Activated T-helper 17 cell treated with anti-CD3 and anti-CD28 coated beads, Interleukin-2, amount 50 U/mL, for 72 hours (primary cell): ENCODE measurements at regions not wholly inside any gene's neighbourhood (a gene's known extent, or its start where the extent isn't known, plus 50 kb on each side); places are given as distances from the start of the nearest gene placed in this dataset.
A peak's percentile ranks its signal among the peaks of the same experiment; 100 is the strongest.
"Not testable (repeated sequence)": the region's sequence is repeated elsewhere in the genome, so short reads cannot be mapped to it uniquely, and the experiment has no call there.

Experiments used
- ATAC-seq: fragments of 150-1000 bp; cut with Tn5 transposase; replicated peaks from 2 replicates; pipeline ENCODE4 v1.10.0; 2021; ENCODE audit warnings: mild to moderate bottlenecking, moderate library complexity
- H3K27ac Mint-ChIP-seq: one replicate; pipeline ENCODE4 v1.8.0; 2022; ENCODE audit warnings: mixed read lengths
- H3K27me3 Mint-ChIP-seq: one replicate; pipeline ENCODE4 v1.8.0; 2022; ENCODE audit warnings: mixed read lengths
- H3K36me3 Mint-ChIP-seq: one replicate; pipeline ENCODE4 v1.8.0; 2022; ENCODE audit warnings: low read depth, mild to moderate bottlenecking, mixed read lengths
- H3K4me1 Mint-ChIP-seq: one replicate; pipeline ENCODE4 v1.8.0; 2022; ENCODE audit warnings: mixed read lengths
- H3K4me3 Mint-ChIP-seq: one replicate; pipeline ENCODE4 v1.8.0; 2022; ENCODE audit warnings: mild to moderate bottlenecking, mixed read lengths
- H3K9me3 Mint-ChIP-seq: one replicate; pipeline ENCODE4 v1.8.0; 2022; ENCODE audit warnings: mixed read lengths

DNA sequence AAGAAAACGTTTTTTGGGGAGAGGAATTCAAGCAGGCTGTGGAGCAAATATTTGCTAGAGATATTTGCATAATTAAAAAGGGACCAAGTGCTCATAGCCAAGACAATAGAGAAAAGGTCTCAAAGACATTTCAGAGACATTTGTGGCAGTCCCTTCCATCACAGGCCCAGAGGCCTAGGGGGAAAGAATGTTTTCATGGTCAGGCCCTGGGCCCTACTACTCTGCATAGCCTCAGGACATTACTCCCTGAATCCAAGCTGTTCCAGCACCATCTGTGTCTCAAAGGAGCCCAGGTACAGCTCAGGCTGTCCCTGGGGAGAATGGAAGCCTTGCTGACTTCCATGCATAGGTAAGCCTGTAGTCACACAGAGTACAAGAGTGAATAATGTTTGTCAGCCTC, 113.0 kb upstream of the KIF2A start:
- no peaks in the 10 kb centered on the region for H3K36me3 Mint-ChIP-seq
- H3K4me3 Mint-ChIP-seq: no peak overlapping the region
- no peaks in the 10 kb centered on the region for H3K4me1 Mint-ChIP-seq
- H3K27me3 Mint-ChIP-seq: peaks cover 7% of the 10 kb centered on the region
- ATAC-seq: no peak
- H3K9me3 Mint-ChIP-seq: peaks cover 11% of the 10 kb centered on the region
- H3K27ac Mint-ChIP-seq: no peak overlapping the region

DNA sequence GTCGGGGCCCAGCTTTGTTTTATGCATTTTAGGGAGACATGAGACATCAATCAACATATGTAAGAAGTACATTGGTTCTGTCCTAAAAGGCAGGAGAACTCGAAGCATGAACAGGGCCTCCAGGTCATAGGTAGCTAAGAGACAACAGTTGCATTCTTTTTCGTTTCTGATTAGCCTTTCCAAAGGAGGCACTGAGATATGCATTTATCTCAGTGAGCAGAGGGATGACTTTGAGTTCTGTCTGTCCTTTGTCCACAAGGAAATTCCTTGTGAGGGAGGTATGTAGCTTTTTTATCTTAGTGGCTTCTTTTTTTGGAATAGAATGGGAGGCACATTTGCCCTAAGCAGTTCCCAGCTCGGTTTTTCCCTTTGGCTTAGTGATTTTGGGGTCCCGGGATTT, 109.5 kb upstream of the KIF2A start:
- H3K27ac Mint-ChIP-seq, ATAC-seq, H3K4me3 Mint-ChIP-seq, H3K36me3 Mint-ChIP-seq, H3K4me1 Mint-ChIP-seq: not testable (repeated sequence)
- peaks cover 11% of the 10 kb centered on the region for H3K27me3 Mint-ChIP-seq
- peaks cover 11% of the 10 kb centered on the region for H3K9me3 Mint-ChIP-seq

DNA sequence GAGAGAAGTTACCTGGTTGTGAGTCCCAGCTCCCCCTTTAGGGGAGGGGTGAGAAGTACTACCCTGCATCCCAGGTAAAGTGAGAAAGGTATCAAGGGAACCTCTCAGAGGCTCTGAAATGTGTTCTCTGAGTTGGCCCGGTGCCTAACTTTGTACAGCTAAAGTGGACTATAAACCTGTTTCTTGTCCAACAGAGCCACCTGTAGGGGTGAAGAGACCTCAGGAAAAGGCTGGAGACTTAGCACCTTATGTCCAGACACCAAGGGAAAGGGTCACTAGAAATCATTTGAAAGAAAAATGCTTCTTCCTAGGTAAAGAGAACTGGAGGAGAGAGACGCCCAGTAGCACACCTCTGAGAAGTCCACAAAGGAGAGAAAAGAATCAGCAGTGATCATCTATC, 108.3 kb upstream of the KIF2A start:
- no peak overlapping the region for H3K27ac Mint-ChIP-seq
- peaks cover 5% of the 10 kb centered on the region for H3K9me3 Mint-ChIP-seq
- H3K36me3 Mint-ChIP-seq: no peaks in the 10 kb centered on the region
- no peak for ATAC-seq
- peaks cover 11% of the 10 kb centered on the region for H3K27me3 Mint-ChIP-seq
- no peaks in the 10 kb centered on the region for H3K4me1 Mint-ChIP-seq
- no peak overlapping the region for H3K4me3 Mint-ChIP-seq

DNA sequence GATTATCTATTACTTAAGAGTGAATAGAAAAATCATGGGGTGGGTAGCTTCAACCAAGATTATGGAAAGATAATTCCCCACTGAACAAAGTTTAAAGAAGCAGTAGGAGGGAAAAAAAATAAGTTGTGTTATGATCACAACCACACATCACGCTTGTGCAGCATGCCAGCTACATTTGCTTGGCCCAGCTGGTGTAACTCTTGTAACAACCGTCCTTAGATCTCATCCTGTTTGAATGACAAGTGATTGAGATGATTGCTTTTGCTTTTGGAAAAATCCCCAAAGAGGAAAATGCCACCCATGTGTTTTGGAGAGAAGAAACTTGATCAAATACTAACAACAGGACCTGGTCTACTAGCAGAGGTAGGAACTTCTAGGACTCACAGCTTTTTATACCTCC, 107.6 kb upstream of the KIF2A start:
- peaks cover 11% of the 10 kb centered on the region for H3K27me3 Mint-ChIP-seq
- no peaks in the 10 kb centered on the region for H3K36me3 Mint-ChIP-seq
- H3K4me1 Mint-ChIP-seq: no peaks in the 10 kb centered on the region
- H3K9me3 Mint-ChIP-seq: peaks cover 4% of the 10 kb centered on the region
- no peak overlapping the region for H3K4me3 Mint-ChIP-seq
- ATAC-seq: no peak
- no peak overlapping the region for H3K27ac Mint-ChIP-seq

DNA sequence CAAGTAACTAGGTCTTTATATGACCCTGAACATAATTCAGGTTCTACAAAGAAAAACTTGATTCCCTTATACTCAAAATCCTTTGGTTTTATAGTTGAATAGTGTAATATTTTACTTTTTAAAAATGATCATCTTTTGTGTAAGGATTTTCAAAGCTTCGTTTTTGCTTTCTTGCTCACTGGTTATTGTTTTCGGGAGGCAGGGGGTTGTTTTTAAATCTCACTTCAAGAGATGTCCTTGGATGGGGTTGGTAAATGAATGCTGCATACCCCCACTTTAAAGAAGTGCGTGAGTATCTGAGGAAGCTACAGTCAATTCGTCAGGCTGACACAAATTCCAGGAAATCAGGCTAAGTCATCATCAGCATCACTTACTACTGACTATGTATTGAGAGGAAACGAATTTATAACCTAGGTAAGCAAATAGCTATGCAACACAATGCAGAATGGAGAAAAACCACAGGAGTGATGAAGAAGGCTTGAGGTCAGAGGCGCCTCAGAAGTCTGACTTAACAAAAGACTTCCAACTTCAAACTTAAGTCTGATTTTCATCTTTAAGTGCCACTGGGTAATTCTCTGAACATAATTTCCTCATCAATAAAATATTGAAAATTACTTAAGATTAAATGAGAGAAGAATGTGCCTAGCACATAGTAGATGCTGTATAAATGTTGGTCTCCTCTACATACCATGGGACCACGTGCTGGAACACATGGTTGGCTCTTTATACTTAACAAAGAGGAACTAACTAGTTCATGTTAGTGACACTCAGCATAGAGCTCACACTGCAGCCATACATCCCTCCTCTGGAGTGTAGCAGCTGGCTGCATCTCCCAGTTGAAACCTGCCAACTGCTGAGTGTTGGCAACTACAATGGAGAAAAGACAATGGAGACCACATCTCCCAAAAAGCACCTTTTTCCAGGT, 106.0 kb upstream of the KIF2A start:
- peak overlapping the region; percentile 4 for H3K4me3 Mint-ChIP-seq
- no peaks in the 10 kb centered on the region for H3K36me3 Mint-ChIP-seq
- no peaks in the 10 kb centered on the region for H3K9me3 Mint-ChIP-seq
- H3K4me1 Mint-ChIP-seq: no peaks in the 10 kb centered on the region
- H3K27me3 Mint-ChIP-seq: peaks cover 15% of the 10 kb centered on the region
- ATAC-seq: peak; percentile 93
- peak overlapping the region; percentile 16 for H3K27ac Mint-ChIP-seq

DNA sequence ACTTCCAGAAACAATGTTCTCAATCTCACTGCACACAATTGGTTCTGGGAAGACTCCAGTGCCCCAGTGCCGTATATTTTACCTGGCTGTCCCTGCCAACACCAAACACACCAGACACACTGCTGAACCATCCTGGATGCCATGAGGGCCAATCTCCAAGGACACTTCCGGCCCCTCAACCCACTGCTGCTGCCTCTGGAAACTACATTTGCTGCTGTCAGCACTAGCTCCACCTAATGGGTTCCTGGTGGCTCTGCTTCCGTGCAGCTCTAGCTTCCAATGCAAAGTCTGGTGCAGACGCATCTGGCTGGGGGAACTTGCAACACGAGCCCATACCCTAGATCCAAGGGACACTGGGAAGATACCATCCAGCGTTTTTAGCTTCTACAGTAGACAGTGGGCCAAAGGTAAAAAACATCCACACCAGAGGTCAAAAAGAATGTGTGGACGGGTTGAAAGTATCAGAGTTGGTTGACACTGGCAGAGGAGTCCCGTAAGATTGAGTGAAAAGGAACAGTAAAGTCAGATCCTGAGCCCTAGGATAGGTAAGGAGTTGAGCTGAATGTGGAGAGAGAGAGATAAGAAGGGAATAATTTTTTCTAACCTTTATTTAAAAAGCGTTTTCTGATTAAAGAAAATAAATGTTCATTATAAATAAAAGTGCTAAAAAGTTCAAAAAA, 99.7 kb upstream of the KIF2A start:
- Mint-ChIP-seq H3K4me3 (no peak overlapping the region), H3K36me3 (no peaks in the 10 kb centered on the region), H3K27ac (no peak overlapping the region), H3K9me3 (no peaks in the 10 kb centered on the region), H3K27me3 (peaks cover 35% of the 10 kb centered on the region), H3K4me1 (no peaks in the 10 kb centered on the region)
- no peak for ATAC-seq

DNA sequence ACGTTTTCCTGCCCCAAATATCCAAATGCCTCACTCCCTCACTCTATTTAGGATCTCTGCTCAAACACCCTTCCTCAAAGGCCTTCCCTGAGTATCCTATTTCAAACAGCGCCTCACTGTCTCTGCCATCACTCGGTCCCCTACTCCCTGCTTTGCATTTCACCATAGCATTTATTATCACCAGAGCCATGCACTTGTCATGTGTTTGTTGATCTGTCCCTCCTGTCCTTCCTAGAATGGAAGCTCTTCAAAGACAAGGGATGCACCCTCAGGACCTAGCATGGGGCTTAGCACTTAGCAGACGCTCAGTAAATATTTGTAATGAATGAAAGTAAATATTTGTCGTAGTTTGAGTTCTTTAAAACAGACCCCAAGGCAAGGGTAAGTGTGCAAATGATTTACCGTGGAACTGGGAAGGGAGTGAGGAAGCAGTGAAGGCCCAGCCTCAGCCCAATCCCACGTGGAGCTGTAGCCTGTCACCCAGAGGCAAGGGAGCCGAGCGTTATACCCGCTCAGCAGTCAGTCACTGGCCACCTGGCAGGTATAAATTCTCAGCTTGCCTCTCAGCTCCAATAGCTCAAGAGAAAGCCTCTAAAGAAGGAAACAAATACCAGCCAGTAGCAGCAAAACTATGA, 97.7 kb upstream of the KIF2A start:
- Mint-ChIP-seq H3K4me1 (no peaks in the 10 kb centered on the region), H3K9me3 (no peaks in the 10 kb centered on the region), H3K4me3 (no peak overlapping the region), H3K36me3 (no peaks in the 10 kb centered on the region), H3K27ac (no peak overlapping the region), H3K27me3 (peaks cover 40% of the 10 kb centered on the region)
- no peak for ATAC-seq

DNA sequence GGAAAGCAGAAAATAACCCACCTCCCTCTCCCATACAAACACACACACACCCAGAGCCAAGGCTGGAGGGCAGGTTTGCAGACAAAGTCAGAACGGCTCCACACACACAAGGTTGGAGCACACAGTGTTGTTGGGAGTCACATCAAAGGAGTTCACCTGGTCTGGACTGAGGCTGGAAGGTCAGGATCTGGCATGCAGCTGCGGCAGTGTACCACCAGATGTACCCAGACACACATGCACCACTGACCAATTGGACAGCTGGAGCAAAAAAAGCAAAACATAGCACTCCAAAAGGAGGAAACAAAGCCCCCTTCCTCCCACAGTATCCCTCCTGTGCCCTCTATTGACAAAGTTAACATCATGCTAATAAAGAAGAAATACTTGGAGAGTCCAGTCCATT, 94.6 kb upstream of the KIF2A start:
- peaks cover 30% of the 10 kb centered on the region for H3K27me3 Mint-ChIP-seq
- no peaks in the 10 kb centered on the region for H3K36me3 Mint-ChIP-seq
- H3K9me3 Mint-ChIP-seq: no peaks in the 10 kb centered on the region
- H3K27ac Mint-ChIP-seq: no peak overlapping the region
- no peaks in the 10 kb centered on the region for H3K4me1 Mint-ChIP-seq
- ATAC-seq: no peak
- no peak overlapping the region for H3K4me3 Mint-ChIP-seq

DNA sequence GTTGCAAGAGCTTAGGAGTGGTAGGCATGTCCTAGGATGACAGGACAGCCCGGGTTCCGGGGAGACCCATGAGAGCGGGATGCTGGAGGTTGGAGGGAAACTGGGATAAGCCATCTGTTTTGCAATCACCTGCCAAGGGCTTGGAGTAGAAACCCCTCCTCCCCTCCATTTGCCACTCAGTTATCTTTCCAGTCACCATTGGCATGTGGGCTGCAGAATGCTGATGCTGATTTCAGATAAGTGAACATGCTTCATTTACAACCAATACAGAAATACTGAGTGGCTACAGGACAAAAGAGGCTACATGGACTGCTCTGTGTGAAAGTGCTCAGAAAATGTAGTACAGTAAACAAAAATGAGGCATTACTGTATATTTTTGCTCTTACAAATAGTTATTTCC, 93.4 kb upstream of the KIF2A start:
- Mint-ChIP-seq H3K4me3 (no peak overlapping the region), H3K27me3 (peaks cover 28% of the 10 kb centered on the region), H3K4me1 (no peaks in the 10 kb centered on the region), H3K9me3 (no peaks in the 10 kb centered on the region), H3K27ac (no peak overlapping the region), H3K36me3 (no peaks in the 10 kb centered on the region)
- no peak for ATAC-seq

DNA sequence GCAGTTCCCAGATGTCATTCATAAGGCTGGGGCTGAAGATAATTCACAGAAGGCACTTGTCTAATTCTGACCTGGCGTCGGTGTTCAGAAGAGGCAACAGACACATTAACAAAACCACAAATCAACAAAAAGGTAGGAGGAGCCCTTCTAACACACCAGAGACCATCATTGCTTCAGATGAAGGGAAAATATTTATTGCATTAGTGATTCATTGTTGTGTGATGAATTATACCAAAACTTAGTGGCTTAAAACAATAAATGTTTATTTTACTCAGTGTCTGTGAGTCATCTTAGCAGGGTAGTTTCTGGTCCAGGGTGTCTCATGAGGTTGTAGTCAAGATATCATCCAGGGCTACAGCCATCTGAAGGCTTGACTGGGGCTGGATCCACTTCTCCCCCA, 91.3 kb upstream of the KIF2A start:
- H3K9me3 Mint-ChIP-seq: no peaks in the 10 kb centered on the region
- peak; percentile 90 for ATAC-seq
- no peak overlapping the region for H3K27ac Mint-ChIP-seq
- no peaks in the 10 kb centered on the region for H3K4me1 Mint-ChIP-seq
- H3K4me3 Mint-ChIP-seq: no peak overlapping the region
- H3K36me3 Mint-ChIP-seq: no peaks in the 10 kb centered on the region
- H3K27me3 Mint-ChIP-seq: peaks cover 21% of the 10 kb centered on the region

DNA sequence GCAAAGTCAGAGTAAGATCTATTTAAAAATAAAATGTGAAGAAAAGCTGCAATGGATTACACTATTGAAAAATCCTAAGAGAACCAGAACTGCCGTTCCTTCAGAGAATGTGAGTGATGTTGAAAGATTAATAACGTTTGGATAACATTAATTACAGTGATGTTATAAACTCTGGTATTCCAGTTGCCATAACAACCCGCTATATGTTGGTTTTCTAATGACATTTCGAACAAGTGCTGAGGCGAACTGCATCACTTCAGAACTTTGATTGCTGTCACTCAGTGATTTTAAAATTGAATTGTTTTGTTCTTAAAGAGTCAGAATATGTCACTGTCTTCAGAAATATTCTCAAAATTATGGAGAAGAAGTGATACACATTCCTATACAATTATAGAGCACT, 89.4 kb upstream of the KIF2A start:
- H3K27me3 Mint-ChIP-seq: peaks cover 12% of the 10 kb centered on the region
- ATAC-seq, H3K4me1 Mint-ChIP-seq, H3K36me3 Mint-ChIP-seq, H3K4me3 Mint-ChIP-seq, H3K27ac Mint-ChIP-seq, H3K9me3 Mint-ChIP-seq: not testable (repeated sequence)

DNA sequence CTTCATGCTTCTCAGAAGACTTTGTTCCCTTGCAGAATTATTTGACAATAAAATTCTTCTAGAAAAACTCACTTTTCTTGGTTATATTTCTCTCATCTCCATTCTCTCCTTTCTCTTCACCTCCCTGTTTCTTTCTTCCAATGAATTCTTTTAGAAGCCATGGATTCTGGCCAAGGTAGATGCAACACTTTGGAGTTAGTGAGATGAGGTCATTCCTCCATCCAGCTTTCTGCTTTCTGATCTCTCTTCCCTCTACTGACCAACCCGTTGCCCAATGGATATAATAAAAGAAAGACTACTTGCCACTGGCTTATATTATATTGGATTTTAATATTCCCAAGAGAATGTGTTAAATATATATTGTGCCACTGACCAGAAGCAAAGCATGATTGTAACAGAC, 88.9 kb upstream of the KIF2A start:
- not testable (repeated sequence) for H3K27ac Mint-ChIP-seq, H3K4me1 Mint-ChIP-seq, ATAC-seq, H3K9me3 Mint-ChIP-seq, H3K4me3 Mint-ChIP-seq, H3K36me3 Mint-ChIP-seq
- peaks cover 12% of the 10 kb centered on the region for H3K27me3 Mint-ChIP-seq

DNA sequence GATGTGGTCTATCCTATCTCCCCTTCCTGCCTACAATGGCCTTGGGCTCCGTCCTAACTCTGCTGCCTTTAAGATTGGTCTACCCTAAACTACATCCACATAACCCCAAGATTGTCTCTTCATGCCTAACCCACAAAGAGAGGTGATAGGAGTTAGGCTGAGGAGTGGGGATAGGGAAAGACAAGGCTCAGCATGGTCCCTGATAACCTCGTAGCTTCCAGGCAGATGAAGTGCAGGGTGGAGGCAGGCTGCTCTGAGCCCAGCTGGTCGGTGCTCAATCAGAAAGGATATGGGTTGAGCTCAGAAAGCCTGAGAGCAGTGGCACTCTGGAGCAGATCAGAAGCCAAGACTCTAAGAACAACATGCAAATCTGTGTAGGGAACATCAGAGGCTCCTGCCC, 87.1 kb upstream of the KIF2A start:
- not testable (repeated sequence) for H3K36me3 Mint-ChIP-seq, H3K27me3 Mint-ChIP-seq, H3K4me1 Mint-ChIP-seq, H3K9me3 Mint-ChIP-seq, H3K4me3 Mint-ChIP-seq, ATAC-seq, H3K27ac Mint-ChIP-seq

DNA sequence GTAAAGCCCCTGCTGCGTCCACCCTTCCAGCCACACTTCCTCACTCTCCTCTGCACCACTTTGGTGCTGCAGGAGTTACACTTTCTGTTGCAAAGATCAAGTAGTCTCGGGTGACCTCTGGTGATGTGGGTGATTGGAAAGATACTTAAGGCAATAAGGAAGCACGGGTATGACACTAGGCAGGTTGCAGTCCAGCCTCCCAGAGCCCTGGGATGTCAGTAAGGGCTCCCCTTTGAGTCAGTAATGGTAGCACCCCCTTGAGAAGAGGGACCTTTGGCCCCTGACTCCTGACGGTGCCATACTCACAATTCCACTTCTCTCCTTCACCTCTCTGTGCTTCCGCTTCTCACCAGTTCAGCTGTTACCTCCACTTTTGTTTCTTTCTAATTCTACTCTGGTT, 84.1 kb upstream of the KIF2A start:
- H3K36me3 Mint-ChIP-seq, H3K27ac Mint-ChIP-seq, H3K9me3 Mint-ChIP-seq, H3K4me3 Mint-ChIP-seq, ATAC-seq, H3K27me3 Mint-ChIP-seq: not testable (repeated sequence)
- H3K4me1 Mint-ChIP-seq: peaks cover 19% of the 10 kb centered on the region

DNA sequence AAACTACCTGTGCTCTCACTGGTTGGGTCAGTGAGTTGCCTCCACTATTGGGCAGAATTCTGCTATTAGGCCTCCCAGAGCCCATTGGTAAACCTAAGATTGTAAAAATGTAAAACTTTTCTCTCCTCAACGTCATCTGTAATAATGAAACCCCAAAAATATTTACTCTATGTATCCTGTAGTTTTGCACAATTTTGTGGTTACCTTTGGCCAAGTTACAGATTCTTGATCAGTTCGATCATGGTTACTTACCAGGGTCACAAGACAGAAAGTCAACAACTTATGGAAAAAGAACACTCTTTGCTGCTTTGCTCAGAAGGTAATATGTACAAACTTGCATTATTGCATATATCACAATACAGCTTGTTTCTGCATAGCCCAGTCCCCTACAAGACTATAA, 83.7 kb upstream of the KIF2A start:
- H3K4me1 Mint-ChIP-seq: peaks cover 19% of the 10 kb centered on the region
- not testable (repeated sequence) for H3K27me3 Mint-ChIP-seq, H3K36me3 Mint-ChIP-seq, H3K4me3 Mint-ChIP-seq, ATAC-seq, H3K9me3 Mint-ChIP-seq, H3K27ac Mint-ChIP-seq
